ENCODE measurements at regions not wholly inside any gene's neighbourhood (a gene's known extent, or its start where the extent isn't known, plus 50 kb on each side); places are given as distances from the start of the nearest gene placed in this dataset.

DNA sequence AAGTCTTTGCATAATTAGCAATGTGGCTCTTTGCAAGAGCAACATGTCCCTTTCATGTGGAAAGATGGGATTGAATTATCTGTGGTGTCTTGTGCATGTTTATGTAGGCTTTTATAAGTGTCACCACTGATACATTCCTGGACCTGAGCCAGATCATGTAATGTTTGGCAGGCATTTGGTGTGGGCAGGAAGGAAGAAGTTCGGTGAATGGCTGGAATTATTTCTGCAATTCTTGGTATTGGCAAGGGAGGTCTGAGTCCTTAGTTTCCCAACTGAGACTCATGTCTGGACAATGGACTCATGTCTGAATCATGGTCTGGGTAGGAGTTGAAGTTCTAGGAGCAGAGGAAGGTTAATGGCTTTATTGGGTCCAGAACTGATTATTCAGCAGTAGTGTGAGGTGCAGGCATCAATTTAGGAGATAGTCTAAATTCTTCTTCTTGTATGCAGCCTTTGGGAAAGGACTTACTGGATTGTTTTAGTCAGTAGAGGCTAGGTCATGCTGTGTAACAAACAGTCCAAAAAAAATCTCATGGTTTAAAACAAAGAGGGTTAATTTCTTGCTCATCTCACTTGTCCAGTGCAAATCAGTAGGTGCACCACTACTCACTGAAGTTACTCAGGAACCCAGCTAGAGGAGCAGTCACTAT is 186.5 kb upstream of the LHX5 start:
- no peak for DNase-seq (ENCODE audit: low read depth)

DNA sequence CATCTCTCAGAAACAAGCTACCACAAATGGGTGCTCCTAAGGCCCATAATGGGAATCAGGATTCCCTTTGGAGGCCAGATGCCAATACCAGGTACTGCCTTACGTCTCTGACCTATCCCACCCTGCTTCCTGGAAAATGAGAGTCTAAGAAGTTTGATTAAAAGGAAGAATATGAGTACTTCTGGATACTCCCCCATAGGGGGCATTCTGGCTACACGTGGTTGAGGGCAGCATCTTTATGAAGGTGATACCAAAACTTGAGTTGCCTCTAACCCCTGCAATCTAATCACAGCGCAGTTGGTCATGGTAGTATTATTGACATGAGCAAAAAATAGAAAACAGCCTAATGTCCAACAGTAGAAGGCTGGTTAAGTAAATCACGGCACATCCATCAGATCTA is 184.2 kb upstream of the LHX5 start:
- DNase-seq (ENCODE audit: low read depth), result no peak

DNA sequence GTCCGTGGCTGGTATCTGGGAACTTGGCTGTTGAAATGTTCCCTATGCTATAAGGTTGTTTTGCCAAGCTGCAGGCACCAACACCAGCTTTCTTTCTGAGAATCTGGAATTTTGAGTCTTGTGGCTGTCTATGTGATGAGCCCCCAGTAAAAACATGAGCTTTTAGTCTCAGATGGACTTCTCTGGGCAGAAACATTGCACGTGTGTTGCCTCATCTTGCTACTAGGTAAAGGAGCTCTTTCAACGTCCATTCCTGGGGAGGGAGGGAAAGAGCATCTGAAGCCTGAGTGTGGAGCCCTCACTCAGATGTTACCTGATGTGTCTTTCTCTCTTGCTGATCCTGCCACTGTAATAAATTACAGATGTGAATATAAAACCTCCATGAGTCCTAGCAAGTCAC is 183.8 kb upstream of the LHX5 start:
- DNase-seq (ENCODE audit: low read depth), result no peak

DNA sequence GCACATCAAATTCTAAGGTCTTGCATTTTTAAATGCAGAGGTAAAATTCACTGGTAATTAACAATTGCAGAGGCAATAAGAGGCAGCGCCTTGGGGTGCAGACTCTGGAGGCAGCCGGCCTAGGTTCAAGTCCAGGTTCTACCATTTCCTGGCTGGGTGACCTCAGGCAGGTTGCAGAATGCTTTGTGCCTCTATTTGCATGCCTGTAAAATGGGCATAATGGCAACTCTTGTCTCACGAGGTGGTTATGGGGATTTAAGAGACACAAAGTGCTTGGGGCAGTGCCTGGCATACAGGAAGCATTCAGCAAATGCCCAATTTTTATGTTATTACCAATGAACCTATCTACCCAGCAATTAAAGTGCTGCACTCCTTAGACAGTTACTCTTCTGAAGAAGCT is 180.0 kb upstream of the LHX5 start:
- DNase-seq (ENCODE audit: low read depth), result no peak

DNA sequence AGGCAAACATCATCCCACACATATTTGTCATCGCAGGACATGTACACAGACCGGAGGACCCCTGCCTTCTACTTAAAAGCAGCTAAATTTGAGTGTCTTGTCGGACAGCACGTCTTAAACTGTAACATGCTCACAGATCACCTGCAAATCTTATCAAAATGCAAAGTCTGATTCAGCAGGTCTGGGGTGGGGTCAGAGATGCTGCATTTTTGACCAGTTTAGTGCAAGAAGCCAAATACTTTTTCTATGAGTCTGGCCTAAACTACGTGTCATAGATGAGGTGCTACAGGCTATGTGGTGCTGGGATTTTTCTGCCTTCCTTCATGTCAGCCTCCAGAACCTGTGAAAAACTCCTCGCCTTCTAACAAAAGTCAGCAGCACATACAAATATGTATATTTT is 178.8 kb upstream of the LHX5 start:
- DNase-seq (ENCODE audit: low read depth), result no peak

DNA sequence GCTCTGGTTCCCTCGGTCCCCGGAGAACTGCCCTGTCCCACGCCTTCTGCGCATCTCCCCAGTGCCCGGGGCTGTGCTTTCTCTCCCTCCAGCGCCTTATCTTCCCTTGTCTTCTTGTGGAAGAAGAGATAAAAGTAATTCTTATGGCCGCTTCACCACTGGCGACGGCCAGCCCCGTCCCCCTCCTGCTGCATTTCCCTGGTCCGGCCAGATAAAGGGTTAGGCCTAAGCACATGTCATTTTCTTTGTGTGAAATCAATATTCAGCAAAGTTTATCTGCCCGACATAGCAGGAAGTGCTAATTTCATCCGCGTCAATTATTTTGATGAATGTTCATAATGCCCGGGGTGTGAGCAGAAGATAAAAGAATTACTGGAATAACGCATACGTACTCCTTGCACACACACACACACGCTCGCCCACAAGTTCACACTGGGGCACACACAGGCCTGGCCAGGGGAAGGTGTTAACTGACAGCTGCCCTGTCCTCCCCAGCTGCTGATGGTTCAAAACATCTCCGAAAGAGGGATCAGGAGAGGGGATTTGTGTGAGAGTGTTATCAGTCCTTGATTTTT is 177.7 kb upstream of the LHX5 start:
- no peak for DNase-seq (ENCODE audit: low read depth)

DNA sequence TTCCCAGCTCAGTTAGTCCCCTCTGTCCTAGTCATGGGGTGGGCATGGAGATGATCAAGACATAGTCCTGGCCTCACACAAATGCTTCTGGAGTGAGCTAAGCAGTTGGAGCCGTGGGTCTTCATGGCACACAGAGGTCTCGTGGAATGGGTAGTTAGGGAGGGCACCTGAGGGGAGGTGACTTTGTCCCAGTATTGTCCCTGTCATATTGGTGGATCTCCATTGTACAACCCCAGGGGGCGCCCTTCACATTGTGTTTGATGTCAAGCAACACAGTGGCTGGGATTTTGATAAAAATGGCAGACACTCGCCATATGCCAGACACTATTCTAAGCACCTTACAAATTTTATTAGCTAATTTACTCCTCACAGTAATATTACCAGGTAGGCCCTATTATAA is 175.4 kb upstream of the LHX5 start:
- no peak for DNase-seq (ENCODE audit: low read depth)

DNA sequence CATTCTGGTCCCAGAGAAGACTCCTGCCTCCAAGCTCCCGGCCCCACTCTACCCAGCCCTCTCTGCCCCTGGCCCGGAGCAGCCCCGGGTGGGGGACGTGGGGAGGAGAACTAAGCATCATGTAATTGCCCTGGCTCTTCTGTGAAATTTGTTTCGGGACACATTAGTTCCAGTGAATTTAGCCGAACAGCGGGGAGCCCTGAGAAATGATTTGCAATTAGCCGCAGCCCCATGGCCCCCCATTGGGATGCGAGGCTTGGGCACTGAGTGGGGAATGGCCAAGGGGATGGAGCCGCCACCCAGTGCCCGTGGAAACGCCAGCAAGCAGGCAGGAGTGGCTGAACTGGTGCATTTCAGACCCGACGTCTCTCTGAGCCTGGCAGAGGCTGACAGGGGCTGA is 173.9 kb upstream of the LHX5 start:
- DNase-seq (ENCODE audit: low read depth), result no peak

DNA sequence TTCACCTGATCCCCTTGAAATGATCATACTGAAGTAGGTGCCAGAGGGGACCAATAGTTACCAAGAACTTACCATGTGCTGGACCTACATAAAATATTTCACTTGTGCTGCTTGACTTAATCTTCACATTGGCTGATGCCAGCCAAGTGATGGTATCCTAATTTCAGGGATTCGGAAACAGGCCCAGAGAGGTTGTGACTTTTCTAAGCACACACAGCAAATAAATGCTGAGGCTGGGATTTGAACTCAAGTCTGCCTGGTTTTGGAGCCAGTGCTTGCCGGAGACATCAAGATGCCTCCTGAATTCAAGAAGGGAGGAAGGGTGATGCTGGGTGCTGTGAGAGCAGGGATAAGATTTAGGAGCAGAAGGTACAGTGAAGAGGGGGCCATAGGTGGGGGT is 173.5 kb upstream of the LHX5 start:
- no peak for DNase-seq (ENCODE audit: low read depth)

DNA sequence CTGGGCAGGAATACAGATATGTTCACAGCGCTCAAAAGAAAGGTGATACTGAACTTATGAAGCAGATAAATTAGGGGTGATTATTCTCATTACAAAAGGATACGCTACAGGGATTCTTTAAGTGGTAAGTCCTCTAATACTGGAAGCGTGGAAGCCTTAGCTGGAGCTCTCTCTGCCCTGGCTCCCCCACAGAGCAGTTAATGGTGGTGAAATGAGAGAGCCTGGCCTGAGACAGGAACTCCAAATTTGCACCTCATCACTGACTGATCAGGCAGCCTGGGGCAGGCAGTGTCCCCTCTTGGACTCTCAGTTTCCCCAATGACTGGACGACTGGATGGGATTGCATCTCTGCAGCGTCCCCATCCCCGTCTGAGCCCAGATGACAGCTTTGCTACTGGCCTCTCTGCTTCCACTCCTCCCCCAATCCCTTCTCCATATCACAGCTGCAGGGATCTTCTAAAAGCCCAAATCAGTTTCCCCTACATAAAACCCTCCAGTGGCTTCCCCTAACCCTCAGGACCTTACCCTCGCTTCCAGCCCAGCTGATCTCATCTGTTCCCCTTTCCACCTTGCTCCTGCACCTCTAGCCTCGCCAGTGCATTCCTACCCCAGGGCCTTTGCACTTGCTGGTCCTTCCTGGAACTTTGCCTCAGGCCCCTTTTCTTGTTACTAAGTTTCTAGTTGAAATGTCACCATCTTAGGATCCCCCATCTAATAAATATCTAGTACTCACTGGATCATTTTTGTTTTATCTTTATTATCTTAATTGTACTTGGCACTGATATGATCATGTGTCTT is 171.7 kb upstream of the LHX5 start:
- DNase-seq (ENCODE audit: low read depth), result no peak

DNA sequence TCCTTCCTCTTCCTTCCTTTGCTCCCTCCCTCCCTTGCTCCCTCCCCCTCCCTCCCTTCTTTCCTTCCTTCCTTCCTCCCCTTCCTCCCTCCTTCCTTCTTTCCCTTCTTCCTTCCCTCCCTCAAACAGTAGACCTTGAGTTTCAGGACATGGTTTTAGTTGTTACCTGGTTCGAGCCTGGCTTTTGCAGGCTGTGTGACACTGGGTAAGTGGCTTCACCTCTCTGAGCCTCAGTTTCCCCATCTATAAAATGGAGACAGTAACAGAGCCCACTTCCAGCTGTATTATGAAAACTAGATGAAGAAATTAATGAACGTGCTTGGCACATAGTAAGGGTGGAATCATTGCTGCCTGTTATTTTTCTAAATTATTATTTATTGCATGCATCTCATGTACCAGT is 171.0 kb upstream of the LHX5 start:
- no peak for DNase-seq (ENCODE audit: low read depth)

DNA sequence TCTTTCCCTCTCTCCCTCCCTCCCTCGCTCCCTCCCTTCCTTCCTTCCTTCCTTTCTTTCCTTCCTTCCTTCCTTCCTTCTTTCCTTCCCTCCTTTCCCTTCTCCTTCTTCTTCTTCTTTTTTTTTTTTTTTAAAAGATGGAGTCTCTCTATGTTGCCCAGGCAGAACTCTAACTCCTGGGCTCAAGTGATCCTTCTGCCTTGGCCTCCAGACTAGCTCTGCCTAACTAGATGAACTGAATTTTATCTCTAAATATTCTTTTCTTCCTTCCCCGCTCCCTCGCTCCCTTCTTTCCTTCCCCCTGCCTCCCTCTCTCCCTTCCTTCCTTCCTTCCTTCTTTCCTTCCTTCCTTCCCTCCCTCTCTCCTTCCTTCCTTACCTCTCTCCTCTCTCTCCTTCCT is 170.5 kb upstream of the LHX5 start:
- no peak for DNase-seq (ENCODE audit: low read depth)

DNA sequence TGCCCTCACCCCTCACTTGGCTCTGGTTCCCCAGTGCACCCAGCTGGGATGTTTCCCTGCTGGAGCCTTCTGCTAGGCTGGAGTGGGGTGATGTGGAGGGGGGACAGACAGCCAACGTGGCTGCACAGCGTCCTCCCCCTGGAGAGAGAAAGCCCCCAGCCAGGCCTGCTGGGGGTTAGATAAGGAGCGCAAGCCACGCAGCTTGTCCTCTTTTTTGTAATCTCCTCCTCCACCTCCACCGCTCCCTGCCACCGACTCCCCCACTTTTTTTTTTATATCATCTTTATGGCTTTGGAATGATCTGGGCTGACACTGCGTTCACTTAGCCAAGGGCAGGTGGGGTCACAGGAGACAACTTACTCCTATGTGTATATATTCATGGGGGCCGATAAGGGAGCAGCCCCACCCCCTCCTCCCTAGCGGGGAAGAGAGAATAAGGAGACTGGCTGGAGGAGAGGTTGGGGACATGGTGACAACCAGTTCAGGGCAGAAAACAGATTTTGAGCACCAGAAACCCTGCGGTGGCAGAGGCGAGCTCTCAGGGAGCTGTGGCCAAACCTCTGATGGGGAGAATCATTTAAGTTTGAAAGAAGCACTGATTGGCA is 169.9 kb upstream of the LHX5 start:
- no peak for DNase-seq (ENCODE audit: low read depth)

DNA sequence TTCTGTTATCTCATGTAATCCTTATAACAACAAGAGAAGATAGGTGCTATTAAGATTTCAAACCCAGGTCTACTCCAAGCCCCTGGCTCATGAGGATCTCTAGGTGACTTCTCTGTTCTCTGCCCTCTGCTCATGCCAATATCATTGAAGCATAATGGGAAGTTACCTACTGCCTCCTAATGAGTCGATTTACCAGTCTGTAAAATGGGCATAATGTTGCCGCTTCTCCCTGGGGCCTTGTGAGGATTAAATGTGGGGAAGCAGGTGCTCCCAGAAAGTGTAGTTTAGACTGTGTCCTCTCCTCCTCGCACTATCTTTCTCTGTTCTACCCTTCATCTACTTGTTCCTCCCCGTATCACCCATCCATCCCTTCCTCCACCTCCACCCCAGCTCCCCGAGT is 169.2 kb upstream of the LHX5 start:
- DNase-seq (ENCODE audit: low read depth), result no peak

DNA sequence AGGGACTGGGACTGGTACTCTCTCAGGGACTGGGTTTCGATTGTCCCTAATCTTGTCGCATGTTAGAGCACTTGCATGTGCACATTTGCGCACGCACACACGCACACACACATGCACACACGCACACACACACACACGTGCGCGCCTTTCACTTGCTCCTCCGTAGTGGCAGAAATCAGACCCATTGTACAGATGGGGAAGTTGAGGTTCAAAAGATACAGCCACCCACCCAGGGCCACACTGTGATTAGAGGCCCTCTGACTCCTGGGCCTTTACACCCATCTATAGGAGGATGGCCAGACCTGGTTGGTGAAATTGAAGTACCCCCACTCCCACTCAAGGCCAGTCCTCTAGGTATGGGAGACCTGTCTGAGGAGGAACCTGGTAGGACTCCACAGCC is 167.8 kb upstream of the LHX5 start:
- no peak for DNase-seq (ENCODE audit: low read depth)

DNA sequence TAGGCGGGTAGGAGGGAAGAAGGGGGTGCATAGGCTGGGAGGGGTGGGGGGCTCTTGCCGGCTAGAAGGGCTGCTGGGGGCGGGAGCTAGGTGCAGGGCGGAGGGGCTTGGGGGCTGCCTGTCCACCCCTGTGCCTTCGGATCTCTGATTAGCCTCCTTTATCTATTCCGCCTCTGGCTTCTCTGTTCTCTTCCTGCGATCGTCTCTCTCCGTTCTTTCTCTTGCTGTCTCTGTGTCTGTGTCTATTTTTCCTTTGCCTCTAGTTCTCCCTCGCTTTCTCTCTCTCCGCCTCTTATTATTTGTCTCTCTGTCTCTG is 166.7 kb upstream of the LHX5 start:
- DNase-seq (ENCODE audit: low read depth), result no peak

DNA sequence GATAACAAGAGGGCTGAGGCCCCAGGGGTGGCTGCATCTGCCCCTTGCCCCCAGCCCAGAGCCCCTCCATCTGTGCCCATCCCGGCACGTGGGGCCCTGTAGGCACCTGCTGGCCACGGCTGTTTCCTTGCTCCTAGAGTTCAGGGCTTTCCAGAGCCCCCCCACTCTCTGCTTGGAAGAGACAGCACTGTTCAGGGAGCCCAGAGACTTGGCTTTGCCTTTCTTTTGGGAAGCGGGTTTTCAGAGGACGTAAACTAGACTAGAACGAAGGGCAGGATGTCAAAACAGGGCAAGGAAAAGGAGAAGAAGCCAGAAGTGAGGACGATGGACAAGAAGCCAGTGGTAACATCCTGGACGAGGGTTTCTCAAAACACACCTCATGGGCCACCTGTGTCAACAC is 163.3 kb upstream of the LHX5 start:
- DNase-seq (ENCODE audit: low read depth), result no peak

DNA sequence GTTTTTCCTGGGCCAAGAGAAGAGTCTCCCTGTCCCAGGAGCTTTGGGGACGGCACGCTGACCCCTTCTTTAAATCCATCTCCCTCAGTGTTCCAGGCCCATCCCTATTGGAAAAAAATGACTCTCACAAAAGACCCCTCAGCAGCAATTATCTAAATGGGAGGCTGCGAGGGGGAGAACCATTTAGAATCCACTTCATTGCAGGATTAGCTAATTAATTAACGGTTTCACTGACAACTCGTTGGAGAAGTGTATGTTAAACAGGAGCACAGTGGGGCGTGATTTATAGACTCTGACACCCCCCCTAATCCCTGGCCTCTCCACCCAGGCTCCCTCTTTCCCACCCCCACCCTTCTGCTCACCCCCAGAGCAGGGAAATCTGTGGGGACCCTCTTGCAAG is 162.8 kb upstream of the LHX5 start:
- no peak for DNase-seq (ENCODE audit: low read depth)

DNA sequence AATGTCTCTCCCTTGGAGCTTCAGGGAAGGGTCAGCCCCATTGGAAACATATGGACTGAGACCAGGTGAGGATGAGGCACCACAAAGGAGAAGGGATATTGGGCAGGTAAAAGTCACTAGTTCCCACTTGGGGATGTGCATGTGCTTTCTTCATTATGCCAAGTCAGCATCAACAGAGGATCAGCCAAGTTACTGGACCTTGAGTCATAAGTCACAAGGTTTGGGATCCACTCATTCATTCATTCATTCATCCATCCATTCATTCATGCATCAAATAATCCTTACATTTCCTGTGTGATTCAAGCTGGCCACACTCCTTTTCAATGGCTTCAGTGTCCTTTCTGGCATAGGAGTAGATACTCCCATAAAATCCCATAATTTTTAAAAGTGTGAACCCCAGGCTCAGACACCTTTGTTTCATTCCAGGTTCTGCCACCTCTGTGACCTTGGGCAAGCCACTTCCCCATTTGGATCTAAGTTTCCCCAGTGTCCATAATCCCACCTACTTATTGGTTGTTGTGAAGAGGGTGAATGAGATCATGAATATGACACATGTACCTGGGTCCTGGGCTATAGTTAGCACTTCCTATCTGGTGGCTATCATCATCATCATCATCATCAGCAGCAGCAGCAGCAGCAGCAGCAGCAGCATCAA is 162.1 kb upstream of the LHX5 start:
- DNase-seq (ENCODE audit: low read depth), result no peak

DNA sequence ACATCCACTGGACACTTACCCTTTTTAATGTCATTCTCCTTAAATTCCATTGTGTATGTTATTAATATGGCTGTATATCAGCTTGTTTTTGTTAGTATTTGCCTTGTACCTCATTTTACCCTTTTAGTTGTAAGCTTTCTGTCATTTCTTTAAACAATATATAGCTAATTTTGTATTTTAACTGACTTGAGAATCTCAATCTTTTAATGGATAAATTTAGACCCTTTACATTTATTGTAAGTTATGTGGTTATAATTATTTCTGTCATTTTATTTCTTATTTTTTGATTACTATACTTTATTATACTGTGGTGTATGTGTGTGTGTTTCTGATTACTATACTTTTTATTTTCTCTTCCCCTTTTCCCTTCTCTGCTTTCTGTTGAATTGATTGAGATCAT is 159.0 kb upstream of the LHX5 start:
- no peak for DNase-seq (ENCODE audit: low read depth)

DNA sequence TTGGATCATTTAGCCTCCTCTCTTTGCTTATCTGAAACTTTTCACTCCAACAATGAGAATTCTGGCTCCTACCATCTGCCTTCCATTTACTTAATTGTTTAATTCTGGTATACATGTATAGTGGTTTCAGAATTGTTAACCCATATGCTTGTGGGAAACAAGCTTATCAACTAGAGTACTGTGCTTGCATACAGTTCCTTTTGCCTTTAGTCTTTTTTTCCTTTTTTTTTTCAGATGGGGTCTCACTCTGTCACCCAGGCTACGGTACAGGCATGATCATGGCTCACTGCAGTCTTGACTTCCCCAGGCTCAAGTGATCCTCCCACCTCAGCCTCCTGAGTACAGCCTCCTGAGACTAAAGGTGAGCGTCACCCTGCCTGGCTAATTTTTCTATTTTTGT is 153.8 kb upstream of the LHX5 start:
- no peak for DNase-seq (ENCODE audit: low read depth)

DNA sequence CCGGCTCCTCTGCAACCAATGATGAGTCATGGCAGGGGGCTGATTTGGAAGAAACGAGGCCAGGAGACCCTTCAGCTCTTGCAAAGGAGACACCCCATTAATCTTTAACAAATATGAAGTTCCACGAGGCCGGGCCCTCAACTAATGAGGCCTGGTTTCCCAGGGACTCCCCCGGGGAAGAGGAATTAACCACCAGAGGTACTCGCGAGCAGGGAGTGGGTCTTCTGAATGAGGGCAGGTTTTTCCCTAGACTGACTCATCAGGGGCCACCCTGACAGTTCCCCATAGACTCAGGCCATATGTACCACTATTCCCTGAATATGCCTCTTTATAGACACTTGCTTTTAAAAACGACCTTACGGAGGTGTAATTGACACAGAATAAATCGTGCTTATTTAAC is 150.7 kb upstream of the LHX5 start:
- DNase-seq (ENCODE audit: low read depth), result no peak

DNA sequence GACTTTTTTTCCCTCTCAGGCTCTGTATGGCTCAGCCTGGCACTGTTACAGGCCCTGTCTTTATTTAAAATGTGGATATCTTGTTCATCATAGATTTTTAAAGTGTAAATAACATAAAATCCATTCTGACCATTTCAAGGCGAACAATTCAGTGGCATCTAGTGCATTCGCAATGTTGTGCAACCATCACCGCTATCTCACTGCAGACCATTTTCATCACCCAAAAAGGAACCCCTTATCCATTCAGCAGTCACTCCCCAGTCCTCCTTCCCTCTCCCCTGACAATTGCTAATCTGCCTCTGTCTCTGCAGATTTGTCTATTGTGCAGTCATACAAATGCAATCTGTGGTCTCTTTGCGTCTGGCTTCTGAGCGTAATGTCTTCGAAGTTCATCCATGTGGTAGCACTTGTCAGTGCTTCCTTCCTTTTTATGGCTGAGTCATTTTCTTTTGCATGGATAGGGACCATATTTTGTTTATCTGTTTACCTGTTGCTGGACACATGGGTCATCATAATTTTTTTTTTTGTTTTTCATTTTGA is 148.8 kb upstream of the LHX5 start:
- no peak for DNase-seq (ENCODE audit: low read depth)
